AG04450 (cell line): ENCODE measurements at regions not wholly inside any gene's neighbourhood (a gene's known extent, or its start where the extent isn't known, plus 50 kb on each side); places are given as distances from the start of the nearest gene placed in this dataset.

Source experiments
- CTCF ChIA-PET: fragments of 300-600, 350-600 bp; formaldehyde crosslinking; extraction: SDS; loops from one replicate; lab custom pipeline; 2022; ENCODE audit warnings: antibody characterized with exemption, inconsistent platforms; lab: Charles Lee
- POLR2A ChIA-PET: fragments of 350-600 bp; formaldehyde crosslinking; extraction: SDS; loops from one replicate; lab custom pipeline; 2021; ENCODE audit warnings: antibody characterized with exemption, inconsistent platforms; lab: Yijun Ruan, JAX
- DNase-seq: peaks from one replicate; pipeline ENCODE4 v3.0.0-alpha.2; 2011; ENCODE audit warnings: low read depth, low spot score
- H3K27ac ChIP-seq: one replicate; pipeline ENCODE4 v1.5.1; 2012; ENCODE audit warnings: low read depth, low read length, control low read depth
- H3K27me3 ChIP-seq: one replicate; pipeline ENCODE4 v1.6.0; 2012; ENCODE audit warnings: low read length; ENCODE audit not compliant: control insufficient read depth, insufficient read depth
- H3K4me3 ChIP-seq: 2 replicates; pipeline ENCODE4 v1.5.1; 2011; ENCODE audit warnings: mild to moderate bottlenecking, low read depth, low read length, control low read depth
- H3K9me3 ChIP-seq: 2 replicates; pipeline ENCODE4 v1.5.1; 2012; ENCODE audit warnings: low read length; ENCODE audit not compliant: control insufficient read depth, insufficient read depth
- TF ChIP-seq, protein P1 (sequence below): IDR thresholded peaks from 2 replicates; pipeline ENCODE4 v1.5.1; 2011; ENCODE audit warnings: low read depth, low read length, control low read depth, inconsistent platforms

DNA sequence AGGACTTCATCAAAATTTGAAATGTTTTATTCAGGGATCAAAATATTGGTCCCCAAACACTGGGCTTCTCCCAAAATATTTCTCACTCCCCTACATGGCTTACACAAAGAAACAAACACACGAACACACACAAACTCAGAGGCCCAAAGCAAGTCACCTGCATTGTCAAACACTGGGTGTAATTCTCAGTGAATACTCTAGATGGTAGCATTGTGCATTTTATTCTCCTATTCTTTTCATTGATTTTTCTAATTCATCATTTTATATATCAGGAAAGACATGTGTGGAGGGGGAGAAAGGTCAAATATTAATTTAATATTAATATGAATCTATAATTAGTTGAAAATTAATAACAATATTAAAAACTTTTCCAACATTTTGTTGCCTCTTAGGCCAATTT lies 72.3 kb upstream of the TNMD start:
- Histone ChIP-seq H3K9me3 (no peaks in the 10 kb centered on the region), H3K27ac (no peak overlapping the region), H3K4me3 (no peak overlapping the region), H3K27me3 (no peaks in the 10 kb centered on the region)
- POLR2A ChIA-PET = no interaction called here
- TF ChIP-seq, protein P1, sequence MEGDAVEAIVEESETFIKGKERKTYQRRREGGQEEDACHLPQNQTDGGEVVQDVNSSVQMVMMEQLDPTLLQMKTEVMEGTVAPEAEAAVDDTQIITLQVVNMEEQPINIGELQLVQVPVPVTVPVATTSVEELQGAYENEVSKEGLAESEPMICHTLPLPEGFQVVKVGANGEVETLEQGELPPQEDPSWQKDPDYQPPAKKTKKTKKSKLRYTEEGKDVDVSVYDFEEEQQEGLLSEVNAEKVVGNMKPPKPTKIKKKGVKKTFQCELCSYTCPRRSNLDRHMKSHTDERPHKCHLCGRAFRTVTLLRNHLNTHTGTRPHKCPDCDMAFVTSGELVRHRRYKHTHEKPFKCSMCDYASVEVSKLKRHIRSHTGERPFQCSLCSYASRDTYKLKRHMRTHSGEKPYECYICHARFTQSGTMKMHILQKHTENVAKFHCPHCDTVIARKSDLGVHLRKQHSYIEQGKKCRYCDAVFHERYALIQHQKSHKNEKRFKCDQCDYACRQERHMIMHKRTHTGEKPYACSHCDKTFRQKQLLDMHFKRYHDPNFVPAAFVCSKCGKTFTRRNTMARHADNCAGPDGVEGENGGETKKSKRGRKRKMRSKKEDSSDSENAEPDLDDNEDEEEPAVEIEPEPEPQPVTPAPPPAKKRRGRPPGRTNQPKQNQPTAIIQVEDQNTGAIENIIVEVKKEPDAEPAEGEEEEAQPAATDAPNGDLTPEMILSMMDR = peak; percentile 49
- CTCF ChIA-PET = interaction anchor here (0.6 to 5.9 kb wide), 13 partner anchors 9 to 255 kb away, joined by 3 to 61 read pairs (median 3); no protein-coding TSS in a partner anchor
- DNase-seq = no peak

DNA sequence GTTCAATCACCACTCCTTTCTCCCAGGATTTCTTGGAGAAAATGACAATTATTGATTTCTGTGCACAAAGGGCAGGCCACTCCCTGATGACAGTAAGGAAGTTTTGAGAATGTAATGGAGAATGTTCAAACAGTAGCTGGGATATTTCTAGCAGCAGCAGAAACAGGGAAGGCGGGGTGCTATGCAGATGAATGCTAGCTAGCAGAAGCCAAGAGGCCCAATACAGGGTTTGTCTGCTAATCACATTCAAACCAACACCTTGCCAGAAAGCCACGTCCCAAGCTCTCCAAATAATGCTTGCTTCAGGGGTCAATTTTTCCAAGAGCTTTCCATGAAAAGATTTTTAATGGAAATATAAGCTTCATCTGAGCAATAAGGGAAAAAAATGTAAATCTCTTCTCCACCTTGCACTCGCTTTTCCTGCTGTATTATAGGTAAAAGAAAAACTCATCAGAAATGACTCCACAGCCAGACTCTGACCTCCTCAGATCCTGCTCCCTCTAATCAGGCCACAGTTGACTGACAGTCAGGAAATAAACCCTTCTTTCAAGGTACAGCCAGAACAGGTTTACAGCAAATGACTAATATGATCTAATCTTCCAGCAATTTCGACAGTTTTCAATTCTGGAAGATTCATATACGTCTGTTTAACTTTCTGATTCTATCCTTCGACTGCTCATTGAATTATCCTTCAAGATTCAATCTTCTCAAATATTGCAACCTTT lies 84.7 kb upstream of the PCDH19 start:
- no peak overlapping the region for H3K4me3 ChIP-seq
- H3K27me3 ChIP-seq = no peaks in the 10 kb centered on the region
- no peak for DNase-seq
- TF ChIP-seq, protein P1 = no peak
- CTCF ChIA-PET = interaction anchor here (1.2 kb wide), 1 partner anchor 17 kb away, joined by 4 read pairs; no protein-coding TSS in a partner anchor
- POLR2A ChIA-PET = no interaction called here
- H3K27ac ChIP-seq = no peak overlapping the region
- no peaks in the 10 kb centered on the region for H3K9me3 ChIP-seq

DNA sequence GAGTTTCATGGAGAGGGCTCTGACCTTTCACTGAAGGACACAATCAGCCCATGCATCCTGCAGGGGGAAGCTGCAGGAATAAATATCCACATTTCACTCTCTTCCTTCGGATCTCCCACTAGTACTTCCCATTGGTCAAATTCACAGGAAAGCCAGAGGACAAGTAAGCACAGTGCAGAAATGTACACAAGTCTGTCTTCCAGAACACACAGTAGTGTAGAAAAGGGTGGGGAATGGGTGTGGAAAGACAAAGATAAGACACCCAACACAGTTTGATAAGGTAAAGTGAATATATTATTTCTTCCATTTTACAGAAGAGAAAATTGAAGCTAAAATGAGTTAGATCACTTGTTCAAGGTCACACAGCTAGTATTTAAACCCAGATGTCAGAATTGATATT lies 81.1 kb upstream of the PCDH19 start:
- Histone ChIP-seq H3K27ac (no peak overlapping the region), H3K4me3 (no peak overlapping the region), H3K27me3 (no peaks in the 10 kb centered on the region), H3K9me3 (no peaks in the 10 kb centered on the region)
- ChIA-PET POLR2A (no interaction called here), CTCF (no interaction called here)
- DNase-seq = no peak
- TF ChIP-seq, protein P1 = no peak

DNA sequence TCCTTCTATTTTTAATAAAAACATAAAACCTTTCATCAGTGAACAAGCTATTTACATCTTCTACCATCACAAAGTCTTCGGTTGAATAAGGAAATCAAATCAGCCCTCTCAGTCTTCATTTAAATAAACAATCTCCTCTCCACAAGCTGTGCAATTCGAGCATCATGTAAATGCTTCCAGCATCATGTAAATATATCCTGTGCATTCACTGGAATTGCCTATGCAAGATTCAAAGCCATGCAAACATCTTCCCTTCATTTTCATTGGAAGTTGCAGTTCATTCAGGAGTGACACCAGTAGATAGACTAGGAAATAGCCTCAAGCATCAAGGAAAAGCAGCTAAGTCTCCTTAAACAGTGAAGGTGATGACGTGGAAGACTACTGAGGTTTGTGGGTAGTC lies 77.7 kb upstream of the PCDH19 start:
- ChIA-PET CTCF (no interaction called here), POLR2A (no interaction called here)
- Histone ChIP-seq H3K4me3 (no peak overlapping the region), H3K27ac (no peak overlapping the region), H3K27me3 (no peaks in the 10 kb centered on the region), H3K9me3 (no peaks in the 10 kb centered on the region)
- TF ChIP-seq, protein P1 = no peak
- no peak for DNase-seq

DNA sequence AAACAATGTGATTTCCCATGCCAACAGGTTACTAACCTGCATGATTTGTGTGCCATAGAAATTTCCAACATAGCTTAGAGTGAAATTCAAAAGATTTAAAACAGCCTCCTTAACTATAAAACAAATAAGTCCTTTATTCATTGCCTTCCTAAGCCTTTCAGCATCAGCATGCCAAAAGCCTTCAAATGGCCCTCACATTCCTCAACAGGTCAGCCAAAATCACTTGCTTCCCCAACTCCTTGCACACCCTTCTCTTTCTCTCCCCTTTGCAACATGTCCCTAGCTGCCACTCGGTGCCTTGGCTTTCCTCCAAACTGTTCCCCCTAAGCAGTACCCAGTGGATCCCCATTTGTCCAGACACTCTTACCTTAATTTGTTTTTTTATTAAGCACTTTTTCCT lies 74.9 kb upstream of the PCDH19 start:
- Histone ChIP-seq H3K27me3 (no peaks in the 10 kb centered on the region), H3K27ac (no peak overlapping the region), H3K9me3 (no peaks in the 10 kb centered on the region), H3K4me3 (no peak overlapping the region)
- DNase-seq = no peak
- POLR2A ChIA-PET = no interaction called here
- TF ChIP-seq, protein P1 = no peak
- CTCF ChIA-PET = no interaction called here
